SU-DHL-6 (cell line): ENCODE measurements at regions not wholly inside any gene's neighbourhood (a gene's known extent, or its start where the extent isn't known, plus 50 kb on each side); places are given as distances from the start of the nearest gene placed in this dataset.

ENCODE experiments used
- H2AFZ ChIP-seq: fragments of 200-600 bp; sonication (generic); 2 replicates; pipeline ENCODE4 v1.6.1; 2014; ENCODE audit warnings: low read depth, mild to moderate bottlenecking, moderate library complexity, mixed read lengths, antibody characterized with exemption, low read length; ENCODE audit not compliant: severe bottlenecking
- H3F3A ChIP-seq: fragments of 200-600 bp; shearing (Covaris generic); 2 replicates; pipeline ENCODE4 v1.6.0; 2016; ENCODE audit warnings: antibody characterized with exemption, mild to moderate bottlenecking; ENCODE audit not compliant: insufficient read depth
- H3K27ac ChIP-seq: fragments of 200-600 bp; sonication (generic); 2 replicates; pipeline ENCODE4 v1.5.1; 2016; ENCODE audit warnings: low read depth, mild to moderate bottlenecking, low read length, moderate library complexity, mixed read lengths
- H3K27me3 ChIP-seq: fragments of 200-600 bp; sonication (generic), shearing (Covaris generic); 2 replicates; pipeline ENCODE4 v1.6.0; 2014; ENCODE audit warnings: mild to moderate bottlenecking, low read length
- H3K36me3 ChIP-seq: fragments of 200-600 bp; sonication (generic); 2 replicates; pipeline ENCODE4 v1.6.1; 2014; ENCODE audit warnings: mild to moderate bottlenecking, low read length, mixed read lengths
- H3K4me2 ChIP-seq: fragments of 300-600, 200-600 bp; shearing (Covaris generic), sonication (generic); 2 replicates; pipeline ENCODE4 v1.6.0; 2014; ENCODE audit warnings: low read length, low read depth, mild to moderate bottlenecking; ENCODE audit not compliant: poor library complexity, severe bottlenecking
- H3K4me3 ChIP-seq: fragments of 200-600 bp; sonication (generic); 2 replicates; pipeline ENCODE4 v1.5.1; 2014; ENCODE audit warnings: antibody characterized with exemption, low read length, mild to moderate bottlenecking, mixed read lengths; ENCODE audit not compliant: insufficient read depth, poor library complexity, severe bottlenecking
- H3K79me2 ChIP-seq: fragments of 200-600 bp; sonication (generic); 2 replicates; pipeline ENCODE4 v1.6.1; 2014; ENCODE audit warnings: mild to moderate bottlenecking, low read length, moderate library complexity; ENCODE audit not compliant: insufficient read depth
- H3K9ac ChIP-seq: fragments of 200-600 bp; sonication (generic); 2 replicates; pipeline ENCODE4 v1.7.0; 2014; ENCODE audit warnings: mild to moderate bottlenecking, low read length
- H3K9me2 ChIP-seq: fragments of 200-600 bp; sonication (generic); replicated peaks from 2 replicates; pipeline ENCODE4 v1.6.1; 2014; ENCODE audit warnings: low read length; ENCODE audit not compliant: insufficient read depth
- H3K9me3 ChIP-seq: fragments of 200-600 bp; sonication (generic); 2 replicates; pipeline ENCODE4 v1.6.1; 2014; ENCODE audit warnings: low read length, mixed read lengths; ENCODE audit not compliant: insufficient read depth
- H4K20me1 ChIP-seq: fragments of 200-600 bp; sonication (generic); 2 replicates; pipeline ENCODE4 v1.6.1; 2014; ENCODE audit warnings: low read depth, mild to moderate bottlenecking, antibody characterized with exemption, low read length, moderate library complexity, mixed read lengths
- CTCF ChIP-seq: fragments of 200-600 bp; sonication (generic); IDR thresholded peaks from one replicate; pipeline ENCODE4 v1.5.1; 2017; ENCODE audit warnings: antibody characterized with exemption, mild to moderate bottlenecking, low read length, moderate library complexity; ENCODE audit not compliant: insufficient read depth, poor library complexity, severe bottlenecking
- EZH2phosphoT487 ChIP-seq: fragments of 200-600 bp; sonication (generic), shearing (Covaris generic); conservative IDR thresholded peaks from 2 replicates; pipeline ENCODE4 v1.6.1; 2018; ENCODE audit warnings: mild to moderate bottlenecking, antibody characterized with exemption, low read length, moderate library complexity, mixed read lengths

- Histone ChIP-seq H3K27me3 (no peaks in the 10 kb centered on the region), H3K9ac (no peak overlapping the region), H4K20me1 (no peaks in the 10 kb centered on the region), H3K79me2 (no peaks in the 10 kb centered on the region), H3K9me3 (no peaks in the 10 kb centered on the region), H3K9me2 (no peaks in the 10 kb centered on the region), H3F3A (no peaks in the 10 kb centered on the region), H2AFZ (no peak overlapping the region), H3K4me2 (no peak overlapping the region), H3K27ac (no peak overlapping the region), H3K36me3 (no peaks in the 10 kb centered on the region), H3K4me3 (no peak overlapping the region)
- TF ChIP-seq EZH2phosphoT487 (no peak), CTCF (no peak)
Observed at GRCh38 chr13:23025864-23026608, 154.7 kb upstream of the SGCG start.

- Histone ChIP-seq H3K9ac (no peak overlapping the region), H3K4me2 (no peak overlapping the region), H3K27ac (no peak overlapping the region), H3K9me2 (no peaks in the 10 kb centered on the region), H3F3A (no peaks in the 10 kb centered on the region), H2AFZ (no peak overlapping the region), H3K9me3 (no peaks in the 10 kb centered on the region), H4K20me1 (no peaks in the 10 kb centered on the region), H3K36me3 (no peaks in the 10 kb centered on the region), H3K27me3 (no peaks in the 10 kb centered on the region), H3K4me3 (no peak overlapping the region), H3K79me2 (no peaks in the 10 kb centered on the region)
- TF ChIP-seq CTCF: no peak
- TF ChIP-seq EZH2phosphoT487: no peak
Observed at GRCh38 chr13:23039266-23039935, 141.4 kb upstream of the SGCG start.

GRCh38 chr13:23042181-23042580 lies 138.6 kb upstream of the SGCG start:
- TF ChIP-seq CTCF (no peak), EZH2phosphoT487 (no peak)
- no peaks in the 10 kb centered on the region for H3K36me3 ChIP-seq
- H3K9me3 ChIP-seq: no peaks in the 10 kb centered on the region

More at GRCh38 chr13:23042181-23042580, 138.6 kb upstream of the SGCG start:
- Histone ChIP-seq H3K27ac (no peak overlapping the region), H3K27me3 (no peaks in the 10 kb centered on the region), H3K4me2 (no peak overlapping the region), H3K9me2 (no peaks in the 10 kb centered on the region), H3K4me3 (no peak overlapping the region), H3K79me2 (no peaks in the 10 kb centered on the region), H4K20me1 (no peaks in the 10 kb centered on the region), H3K9ac (no peak overlapping the region), H2AFZ (no peak overlapping the region), H3F3A (no peaks in the 10 kb centered on the region)
